ENCODE measurements at regions not wholly inside any gene's neighbourhood (a gene's known extent, or its start where the extent isn't known, plus 50 kb on each side); places are given as distances from the start of the nearest gene placed in this dataset.

DNA sequence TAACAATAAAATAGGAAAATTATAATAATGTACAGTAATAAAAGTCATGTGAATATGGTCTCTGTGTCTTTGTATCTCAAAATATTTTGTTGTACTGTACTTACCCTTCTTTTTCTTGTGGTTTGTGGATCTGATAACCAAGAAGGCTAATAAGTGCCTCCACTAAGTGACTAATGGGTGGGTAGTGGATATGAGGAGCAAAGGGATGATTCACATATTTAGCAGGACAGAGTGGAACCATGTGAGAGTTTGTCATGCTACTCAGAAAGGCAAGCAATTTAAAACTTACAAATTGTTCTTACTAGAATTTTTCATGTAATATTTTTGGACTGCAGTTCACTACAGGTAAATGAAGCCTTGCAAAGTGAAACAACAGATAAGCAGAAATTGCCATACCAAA is 1241.2 kb upstream of the CDH2 start:
- TF ChIP-seq, protein P1, sequence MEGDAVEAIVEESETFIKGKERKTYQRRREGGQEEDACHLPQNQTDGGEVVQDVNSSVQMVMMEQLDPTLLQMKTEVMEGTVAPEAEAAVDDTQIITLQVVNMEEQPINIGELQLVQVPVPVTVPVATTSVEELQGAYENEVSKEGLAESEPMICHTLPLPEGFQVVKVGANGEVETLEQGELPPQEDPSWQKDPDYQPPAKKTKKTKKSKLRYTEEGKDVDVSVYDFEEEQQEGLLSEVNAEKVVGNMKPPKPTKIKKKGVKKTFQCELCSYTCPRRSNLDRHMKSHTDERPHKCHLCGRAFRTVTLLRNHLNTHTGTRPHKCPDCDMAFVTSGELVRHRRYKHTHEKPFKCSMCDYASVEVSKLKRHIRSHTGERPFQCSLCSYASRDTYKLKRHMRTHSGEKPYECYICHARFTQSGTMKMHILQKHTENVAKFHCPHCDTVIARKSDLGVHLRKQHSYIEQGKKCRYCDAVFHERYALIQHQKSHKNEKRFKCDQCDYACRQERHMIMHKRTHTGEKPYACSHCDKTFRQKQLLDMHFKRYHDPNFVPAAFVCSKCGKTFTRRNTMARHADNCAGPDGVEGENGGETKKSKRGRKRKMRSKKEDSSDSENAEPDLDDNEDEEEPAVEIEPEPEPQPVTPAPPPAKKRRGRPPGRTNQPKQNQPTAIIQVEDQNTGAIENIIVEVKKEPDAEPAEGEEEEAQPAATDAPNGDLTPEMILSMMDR (conservative IDR thresholded peaks at IDR 0.05) = no peak
- Mint-ChIP-seq H3K9me3 (peaks cover 8% of the 10 kb centered on the region), H3K4me3 (no peak overlapping the region), H3K27me3 (no peaks in the 10 kb centered on the region), H3K27ac (no peak overlapping the region), H3K36me3 (no peaks in the 10 kb centered on the region), H3K4me1 (ENCODE audit: unreplicated experiment) (no peaks in the 10 kb centered on the region)
- DNase-seq (ENCODE audit: extremely low spot score, unreplicated experiment) = no peak

DNA sequence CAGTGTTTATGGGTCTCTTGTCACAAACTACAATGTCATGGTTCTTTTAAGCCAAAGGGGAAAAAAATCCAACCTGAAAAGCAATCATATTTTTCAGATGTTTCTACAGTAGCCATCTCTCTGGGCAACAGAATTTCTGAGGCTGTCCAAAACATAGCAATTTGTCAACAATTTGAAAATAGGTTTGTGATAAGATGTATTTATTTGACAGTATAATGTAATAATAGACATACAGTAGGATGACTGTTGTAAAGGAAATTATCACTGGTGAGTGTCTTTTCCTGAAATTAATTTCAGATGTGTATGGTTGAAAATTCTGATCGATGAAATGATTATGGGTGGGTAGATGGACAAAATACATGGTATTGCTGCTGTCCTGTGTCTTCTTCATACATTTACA is 1230.1 kb upstream of the CDH2 start:
- no peak for DNase-seq (ENCODE audit: extremely low spot score, unreplicated experiment)
- Mint-ChIP-seq H3K27ac (no peak overlapping the region), H3K9me3 (no peaks in the 10 kb centered on the region), H3K4me1 (ENCODE audit: unreplicated experiment) (no peaks in the 10 kb centered on the region), H3K27me3 (no peaks in the 10 kb centered on the region), H3K4me3 (no peak overlapping the region), H3K36me3 (no peaks in the 10 kb centered on the region)
- TF ChIP-seq, protein P1 (conservative IDR thresholded peaks at IDR 0.05) = no peak

DNA sequence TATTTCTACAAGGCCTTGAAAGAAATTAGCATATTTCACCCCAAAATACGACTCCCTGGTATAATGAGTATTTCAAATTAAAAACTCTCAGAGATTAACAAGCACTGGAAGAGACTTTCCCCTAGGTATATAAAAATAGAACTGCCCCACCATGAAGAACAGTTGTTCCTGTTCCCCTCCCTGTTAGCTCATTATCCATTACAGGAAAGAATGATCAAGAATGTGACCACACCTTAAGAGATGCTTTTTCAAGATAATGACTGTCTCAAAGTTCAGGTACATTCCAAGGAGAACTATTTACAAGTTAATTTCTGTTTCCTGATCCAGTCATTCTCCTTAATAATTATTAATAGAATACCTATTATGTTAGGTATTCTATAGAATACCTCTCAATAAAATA is 1220.6 kb upstream of the CDH2 start:
- TF ChIP-seq, protein P1 (conservative IDR thresholded peaks at IDR 0.05) = no peak
- H3K27ac Mint-ChIP-seq = no peak overlapping the region

DNA sequence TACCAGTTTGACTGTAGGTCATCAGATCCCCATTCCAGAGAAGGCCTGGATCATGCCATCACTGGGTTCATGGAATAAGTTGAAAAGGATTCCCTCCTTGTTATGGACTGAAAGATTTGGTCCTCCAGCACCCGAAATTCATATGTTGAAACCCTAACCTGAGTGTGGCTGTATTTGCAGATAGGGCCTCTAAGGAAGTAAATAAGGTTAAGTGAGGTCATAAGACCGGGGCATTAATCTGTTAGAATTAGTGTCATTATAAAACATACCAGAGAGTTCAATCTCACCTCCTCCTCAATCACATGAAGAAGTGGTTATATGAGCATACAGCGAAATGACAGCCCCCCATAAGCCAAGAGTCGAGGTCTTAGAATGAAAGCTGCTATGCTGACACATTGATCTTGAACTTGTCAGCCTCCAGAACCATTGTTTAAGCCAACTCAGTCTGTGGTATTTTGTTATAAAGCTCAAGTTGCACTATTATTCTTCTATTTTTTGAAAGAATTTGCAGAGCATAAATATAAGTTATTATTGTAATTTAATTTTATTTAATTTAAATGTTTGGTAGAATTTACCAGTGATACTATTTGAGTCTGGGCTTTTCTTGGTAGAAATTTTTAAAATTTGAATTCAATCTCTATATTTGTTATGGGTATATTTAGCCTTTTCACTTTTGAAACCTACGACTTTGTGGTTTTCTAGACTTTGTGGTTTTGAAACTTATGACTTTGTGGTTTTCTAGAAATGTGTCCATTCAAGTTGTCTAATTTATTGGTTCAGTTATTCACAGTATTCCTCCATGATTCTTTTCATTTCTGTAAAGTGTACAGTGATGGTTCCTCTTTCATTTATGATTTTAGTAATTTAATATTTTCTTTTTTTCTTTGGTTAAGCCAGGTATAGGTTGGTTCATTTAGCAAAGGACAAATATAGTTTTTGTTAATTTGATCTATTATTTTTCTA is 1206.7 kb upstream of the CDH2 start:
- no peak for DNase-seq (ENCODE audit: extremely low spot score, unreplicated experiment)
- Mint-ChIP-seq H3K27ac (no peak overlapping the region), H3K36me3 (no peaks in the 10 kb centered on the region), H3K9me3 (no peaks in the 10 kb centered on the region), H3K27me3 (no peaks in the 10 kb centered on the region), H3K4me3 (no peak overlapping the region), H3K4me1 (ENCODE audit: unreplicated experiment) (no peaks in the 10 kb centered on the region)
- TF ChIP-seq, protein P1 (conservative IDR thresholded peaks at IDR 0.05) = no peak

More for the DNA sequence above, 1220.6 kb upstream of the CDH2 start:
- DNase-seq (ENCODE audit: extremely low spot score, unreplicated experiment) = no peak
- Mint-ChIP-seq H3K36me3 (no peaks in the 10 kb centered on the region), H3K27me3 (no peaks in the 10 kb centered on the region), H3K4me3 (no peak overlapping the region), H3K4me1 (ENCODE audit: unreplicated experiment) (no peaks in the 10 kb centered on the region), H3K9me3 (no peaks in the 10 kb centered on the region)

DNA sequence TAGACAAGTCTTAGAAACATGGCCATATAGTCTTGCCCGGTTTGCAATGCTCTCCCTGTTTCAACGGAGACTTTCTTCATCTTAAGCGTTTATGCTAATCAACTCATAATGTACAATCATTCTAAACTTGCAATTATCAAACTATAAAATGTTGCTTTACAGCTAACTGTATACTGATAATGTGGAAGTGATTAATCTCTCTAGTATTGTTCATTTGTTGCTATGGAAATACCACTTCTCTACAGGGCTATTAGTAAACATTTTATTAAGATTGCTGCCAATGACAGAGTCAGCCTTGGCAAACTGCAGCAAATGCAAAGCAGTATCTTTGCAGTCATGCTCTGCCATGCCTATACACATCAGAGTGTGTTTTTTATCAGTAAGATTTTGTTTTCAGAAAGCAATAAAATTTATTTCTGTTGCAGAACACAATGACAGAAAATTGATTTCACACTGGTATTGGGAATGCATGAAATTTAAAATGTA is 1201.8 kb upstream of the CDH2 start:
- Mint-ChIP-seq H3K36me3 (no peaks in the 10 kb centered on the region), H3K9me3 (no peaks in the 10 kb centered on the region), H3K27me3 (no peaks in the 10 kb centered on the region), H3K4me3 (no peak overlapping the region), H3K4me1 (ENCODE audit: unreplicated experiment) (no peaks in the 10 kb centered on the region), H3K27ac (no peak overlapping the region)
- TF ChIP-seq, protein P1 (conservative IDR thresholded peaks at IDR 0.05) = no peak
- DNase-seq (ENCODE audit: extremely low spot score, unreplicated experiment) = no peak
